HCT116 (cell line): ENCODE measurements at regions not wholly inside any gene's neighbourhood (a gene's known extent, or its start where the extent isn't known, plus 50 kb on each side); places are given as distances from the start of the nearest gene placed in this dataset.

Source experiments
- ATAC-seq: fragments of 200-7000 bp; cut with Tn5 transposase; 2 replicates; pipeline ENCODE4 v1.9.1; 2020; ENCODE audit warnings: mild to moderate bottlenecking, moderate library complexity
- BruUV-seq: library from RNA; stranded (reverse); fragments of 400-500 nt; replicated peaks from 2 replicates; lab custom pipeline; 2021; lab: Mats Ljungman, UMichigan
- CTCF ChIA-PET: fragments of 300-600 bp; sonication (Branson Sonifier 250); formaldehyde crosslinking; loops from one replicate; lab custom pipeline; 2021; ENCODE audit warnings: antibody characterized with exemption; lab: Charles Lee
- POLR2A ChIA-PET: fragments of 300-600, 350-600 bp; sonication (Branson Sonifier 250); formaldehyde crosslinking; loops from one replicate; lab custom pipeline; 2021; ENCODE audit warnings: antibody characterized with exemption; lab: Charles Lee
- RAD21 ChIA-PET, 2 experiments: fragments of 300-600 bp; sonication (Branson Sonifier 250); formaldehyde crosslinking; loops; one replicate each; lab custom pipeline; 2023; ENCODE audit warnings: low total read pairs in 2 of 2; ENCODE audit not compliant: uncharacterized antibody in 2 of 2, unreplicated experiment in 2 of 2, low non-redundant PET in 1 of 2; lab: Charles Lee
- DNase-seq: peaks from one replicate; pipeline ENCODE4 v3.0.0-alpha.2; 2010; ENCODE audit warnings: low read depth, low spot score
- H2AFZ ChIP-seq: fragments of 200-600 bp; shearing (Covaris generic), sonication (generic); 2 replicates; pipeline ENCODE4 v1.6.1; 2017; ENCODE audit warnings: low read depth, mixed run types, mixed read lengths, antibody characterized with exemption, low read length; ENCODE audit not compliant: poor library complexity, severe bottlenecking
- H3K27ac ChIP-seq: 2 replicates; pipeline ENCODE4 v1.5.1; 2012; ENCODE audit warnings: low read depth, low read length
- H3K27me3 ChIP-seq: fragments of 200-600 bp; sonication (generic); 2 replicates; pipeline ENCODE4 v1.6.1; 2016; ENCODE audit warnings: mixed run types, low read length, mixed read lengths; ENCODE audit not compliant: insufficient read depth
- H3K36me3 ChIP-seq, 2 experiments: fragments of 200-500 bp in 1 of 2; fragments of 200-600 bp in 1 of 2; sonication (Bioruptor generic) in 1 of 2; sonication (generic) in 1 of 2; 2 replicates each; pipeline versions ENCODE4 v1.5.1 to v1.6.1; 2014 to 2016; ENCODE audit warnings: low read length in 2 of 2, inconsistent platforms in 1 of 2, mixed read lengths in 1 of 2, mixed run types in 1 of 2; ENCODE audit not compliant: insufficient read depth in 2 of 2, control insufficient read depth in 1 of 2
- H3K4me1 ChIP-seq, 2 experiments: fragments of 200-600 bp in 1 of 2; sonication (generic) in 1 of 2; 2 replicates each; pipeline versions ENCODE4 v1.5.1 to v1.6.1; 2012 to 2017; ENCODE audit warnings: low read length in 2 of 2, inconsistent platforms in 1 of 2, mild to moderate bottlenecking in 1 of 2, mixed read lengths in 1 of 2, mixed run types in 1 of 2, moderate library complexity in 1 of 2; ENCODE audit not compliant: insufficient read depth in 2 of 2, control insufficient read depth in 1 of 2
- H3K4me2 ChIP-seq: fragments of 200-600 bp; sonication (generic); 2 replicates; pipeline ENCODE4 v1.6.1; 2017; ENCODE audit warnings: mixed run types, low read length, mixed read lengths
- H3K4me3 ChIP-seq, 2 experiments: fragments of 200-600 bp in 1 of 2; sonication (generic) in 1 of 2; replicated peaks in 1 of 2; 2 replicates each; pipeline ENCODE4 v1.5.1; 2011 to 2016; ENCODE audit warnings: low read length in 2 of 2, control low read depth in 1 of 2, low read depth in 1 of 2, mild to moderate bottlenecking in 1 of 2, mixed read lengths in 1 of 2, mixed run types in 1 of 2
- H3K79me2 ChIP-seq: fragments of 200-600 bp; sonication (generic); 2 replicates; pipeline ENCODE4 v1.6.1; 2017; ENCODE audit warnings: mild to moderate bottlenecking, mixed run types, low read length, moderate library complexity, mixed read lengths; ENCODE audit not compliant: insufficient read depth
- H3K9ac ChIP-seq: fragments of 200-600 bp; sonication (generic); 2 replicates; pipeline ENCODE4 v1.6.1; 2016; ENCODE audit warnings: low read length, mixed read lengths
- H3K9me2 ChIP-seq: fragments of 200-600 bp; sonication (generic), shearing (Covaris generic); 2 replicates; pipeline ENCODE4 v1.6.1; 2017; ENCODE audit warnings: mixed run types, mild to moderate bottlenecking, moderate library complexity; ENCODE audit not compliant: insufficient read depth
- H3K9me3 ChIP-seq, 2 experiments: fragments of 200-500 bp in 1 of 2; fragments of 200-600 bp in 1 of 2; sonication (Bioruptor generic) in 1 of 2; sonication (generic) in 1 of 2; 2 replicates each; pipeline ENCODE4 v1.6.1; 2014 to 2017; ENCODE audit warnings: low read length in 2 of 2, mixed read lengths in 2 of 2, inconsistent platforms in 1 of 2, low read depth in 1 of 2, mild to moderate bottlenecking in 1 of 2, mixed run types in 1 of 2, moderate library complexity in 1 of 2; ENCODE audit not compliant: control insufficient read depth in 1 of 2, insufficient read depth in 1 of 2
- H4K20me1 ChIP-seq: fragments of 200-600 bp; sonication (generic), shearing (Covaris generic); 2 replicates; pipeline ENCODE4 v1.6.1; 2017; ENCODE audit warnings: mixed run types, mild to moderate bottlenecking, moderate library complexity; ENCODE audit not compliant: insufficient read depth
- CEBPB ChIP-seq: IDR thresholded peaks from 2 replicates; pipeline ENCODE4 v1.6.1; 2012; ENCODE audit warnings: low read depth
- EGR1 ChIP-seq: IDR thresholded peaks from 2 replicates; pipeline ENCODE4 v1.6.1; 2012; ENCODE audit warnings: low read depth
- ELF1 ChIP-seq: IDR thresholded peaks from 2 replicates; pipeline ENCODE4 v1.6.1; 2012; ENCODE audit warnings: low read depth, borderline replicate concordance
- EZH2 ChIP-seq: fragments of 200-600 bp; sonication (generic); IDR thresholded peaks from 2 replicates; pipeline ENCODE4 v1.6.1; 2017; ENCODE audit warnings: antibody characterized with exemption, mixed run types
- EZH2phosphoT487 ChIP-seq: fragments of 200-600 bp; IDR thresholded peaks from 2 replicates; pipeline ENCODE4 v1.6.1; 2018; ENCODE audit warnings: antibody characterized with exemption, borderline replicate concordance
- FOSL1 ChIP-seq: IDR thresholded peaks from 2 replicates; pipeline ENCODE4 v1.6.1; 2012; ENCODE audit warnings: low read depth
- JUND ChIP-seq: IDR thresholded peaks from 2 replicates; pipeline ENCODE4 v1.6.1; 2012
- POLR2A ChIP-seq: IDR thresholded peaks from 2 replicates; pipeline ENCODE4 v1.7.0; 2011; ENCODE audit warnings: borderline replicate concordance; ENCODE audit not compliant: insufficient read depth, insufficient read length; ENCODE audit errors: extremely low read depth
- POLR2AphosphoS5 ChIP-seq: IDR thresholded peaks from 2 replicates; pipeline ENCODE4 v1.6.1; 2011; ENCODE audit warnings: mild to moderate bottlenecking, low read depth, low read length, moderate library complexity
- RAD21 ChIP-seq: IDR thresholded peaks from 2 replicates; pipeline ENCODE4 v1.6.1; 2012; ENCODE audit warnings: low read depth, mild to moderate bottlenecking
- SP1 ChIP-seq: IDR thresholded peaks from 2 replicates; pipeline ENCODE4 v1.6.1; 2012; ENCODE audit warnings: low read depth
- TCF7L2 ChIP-seq: IDR thresholded peaks from 2 replicates; pipeline ENCODE4 v1.7.0; 2011; ENCODE audit warnings: borderline replicate concordance, inconsistent platforms; ENCODE audit not compliant: insufficient read depth, insufficient read length; ENCODE audit errors: extremely low read depth
- ZNF274 ChIP-seq: fragments of 200-500 bp; sonication (Bioruptor generic); IDR thresholded peaks from 2 replicates; pipeline ENCODE4 v1.6.1; 2014; ENCODE audit warnings: mild to moderate bottlenecking, low read depth, low read length, inconsistent platforms
- intact Hi-C: fragments of 100-400 bp; cut with micrococcal nuclease; formaldehyde crosslinking; loops from 2 replicates; pipeline ENCODE4 v1.10.0; 2022
- TF ChIP-seq, protein P1 (sequence below): IDR thresholded peaks from 2 replicates; pipeline ENCODE4 v1.6.1; 2011; ENCODE audit warnings: mild to moderate bottlenecking, low read length, moderate library complexity; ENCODE audit not compliant: insufficient replicate concordance; ENCODE audit errors: extremely low read depth
- TF ChIP-seq, protein P2 (sequence below): IDR thresholded peaks from 2 replicates; pipeline ENCODE4 v1.6.1; 2012
- TF ChIP-seq, protein P3 (sequence below), 3 experiments: fragments of 200-600 bp in 1 of 3; sonication (generic) in 1 of 3; IDR thresholded peaks in 2 of 3; conservative IDR thresholded peaks in 1 of 3; 2 replicates each; pipeline ENCODE4 v1.5.1; 2012 to 2017; ENCODE audit warnings: low read depth in 2 of 3, low read length in 2 of 3, antibody characterized with exemption in 1 of 3, borderline replicate concordance in 1 of 3, control low read depth in 1 of 3, mild to moderate bottlenecking in 1 of 3, mixed read lengths in 1 of 3, mixed run types in 1 of 3, moderate library complexity in 1 of 3; ENCODE audit not compliant: insufficient read depth in 1 of 3
- TF ChIP-seq, protein P4 (sequence below): IDR thresholded peaks from 2 replicates; pipeline ENCODE4 v1.6.1; 2012
- TF ChIP-seq, protein P5 (sequence below): IDR thresholded peaks from 2 replicates; pipeline ENCODE4 v1.6.1; 2012; ENCODE audit warnings: low read depth

DNA sequence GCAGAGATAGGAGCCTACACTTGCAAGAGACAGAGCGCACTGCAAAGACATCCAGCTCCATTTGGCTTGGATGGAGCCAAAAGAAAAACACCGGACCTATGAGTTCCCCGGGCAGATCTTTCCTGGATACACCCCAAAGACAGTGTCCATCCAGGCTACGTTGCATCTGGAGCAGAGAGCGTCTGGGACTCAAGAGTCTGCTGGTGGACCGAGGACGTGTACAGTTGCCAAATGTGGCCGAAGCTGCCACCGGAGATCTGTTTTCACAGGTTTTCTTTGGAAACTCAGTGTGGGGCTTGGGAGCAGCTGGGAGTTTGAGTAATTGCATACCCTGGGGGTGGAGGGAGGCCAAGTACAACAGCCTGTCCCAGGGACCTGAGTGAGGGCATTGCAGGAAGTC is 192.3 kb upstream of the OSR1 start (continued):
- TF ChIP-seq, protein P1, sequence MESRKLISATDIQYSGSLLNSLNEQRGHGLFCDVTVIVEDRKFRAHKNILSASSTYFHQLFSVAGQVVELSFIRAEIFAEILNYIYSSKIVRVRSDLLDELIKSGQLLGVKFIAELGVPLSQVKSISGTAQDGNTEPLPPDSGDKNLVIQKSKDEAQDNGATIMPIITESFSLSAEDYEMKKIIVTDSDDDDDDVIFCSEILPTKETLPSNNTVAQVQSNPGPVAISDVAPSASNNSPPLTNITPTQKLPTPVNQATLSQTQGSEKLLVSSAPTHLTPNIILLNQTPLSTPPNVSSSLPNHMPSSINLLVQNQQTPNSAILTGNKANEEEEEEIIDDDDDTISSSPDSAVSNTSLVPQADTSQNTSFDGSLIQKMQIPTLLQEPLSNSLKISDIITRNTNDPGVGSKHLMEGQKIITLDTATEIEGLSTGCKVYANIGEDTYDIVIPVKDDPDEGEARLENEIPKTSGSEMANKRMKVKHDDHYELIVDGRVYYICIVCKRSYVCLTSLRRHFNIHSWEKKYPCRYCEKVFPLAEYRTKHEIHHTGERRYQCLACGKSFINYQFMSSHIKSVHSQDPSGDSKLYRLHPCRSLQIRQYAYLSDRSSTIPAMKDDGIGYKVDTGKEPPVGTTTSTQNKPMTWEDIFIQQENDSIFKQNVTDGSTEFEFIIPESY = no peak
- no peak for TF ChIP-seq EGR1
- no peak for TF ChIP-seq ZNF274
- no peak for TF ChIP-seq CEBPB
- TF ChIP-seq POLR2AphosphoS5 = no peak
- TF ChIP-seq, protein P2, sequence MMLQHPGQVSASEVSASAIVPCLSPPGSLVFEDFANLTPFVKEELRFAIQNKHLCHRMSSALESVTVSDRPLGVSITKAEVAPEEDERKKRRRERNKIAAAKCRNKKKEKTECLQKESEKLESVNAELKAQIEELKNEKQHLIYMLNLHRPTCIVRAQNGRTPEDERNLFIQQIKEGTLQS = no peak

DNA sequence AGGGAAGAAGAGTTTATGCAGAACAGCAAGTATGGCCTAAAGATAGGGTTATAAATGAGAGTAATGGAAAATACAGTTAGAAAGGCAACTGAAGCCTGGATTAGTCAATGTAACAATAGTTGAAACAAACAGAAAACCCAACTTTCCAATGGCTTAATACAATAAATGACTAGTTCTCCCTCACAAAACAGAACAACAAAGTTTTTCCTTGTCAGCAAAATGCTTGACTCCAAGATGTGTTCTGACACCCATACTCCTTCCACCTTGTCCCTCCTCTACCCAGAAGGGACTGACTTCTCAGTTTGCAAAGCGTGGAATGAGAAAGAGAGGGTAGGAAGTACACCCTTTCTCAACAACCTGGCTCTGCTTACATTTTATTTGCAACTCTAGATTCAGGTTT is 191.4 kb upstream of the OSR1 start:
- CTCF ChIA-PET = no interaction called here
- Histone ChIP-seq H3K27ac (no peak overlapping the region), H2AFZ (no peak overlapping the region), H3K27me3 (no peaks in the 10 kb centered on the region), H3K9ac (no peak overlapping the region), H4K20me1 (no peaks in the 10 kb centered on the region), H3K4me3 (no peak overlapping the region), H3K79me2 (no peaks in the 10 kb centered on the region), H3K4me2 (no peak overlapping the region), H3K9me3 (no peaks in the 10 kb centered on the region), H3K9me2 (no peaks in the 10 kb centered on the region), H3K4me1 (no peaks in the 10 kb centered on the region), H3K36me3 (no peaks in the 10 kb centered on the region)
- BruUV-seq = no TSS peak
- POLR2A ChIA-PET = no interaction called here
- DNase-seq (no peak), ATAC-seq (no peak)
- RAD21 ChIA-PET = no interaction called here
- intact Hi-C loops = no loop called here
- TF ChIP-seq, protein P2 = no peak
- TF ChIP-seq ZNF274 (no peak), EZH2 (no peak), FOSL1 (no peak), TCF7L2 (no peak), EZH2phosphoT487 (no peak), POLR2A (no peak), SP1 (no peak), EGR1 (no peak), JUND (no peak), ELF1 (no peak), RAD21 (no peak)
- TF ChIP-seq, protein P3, sequence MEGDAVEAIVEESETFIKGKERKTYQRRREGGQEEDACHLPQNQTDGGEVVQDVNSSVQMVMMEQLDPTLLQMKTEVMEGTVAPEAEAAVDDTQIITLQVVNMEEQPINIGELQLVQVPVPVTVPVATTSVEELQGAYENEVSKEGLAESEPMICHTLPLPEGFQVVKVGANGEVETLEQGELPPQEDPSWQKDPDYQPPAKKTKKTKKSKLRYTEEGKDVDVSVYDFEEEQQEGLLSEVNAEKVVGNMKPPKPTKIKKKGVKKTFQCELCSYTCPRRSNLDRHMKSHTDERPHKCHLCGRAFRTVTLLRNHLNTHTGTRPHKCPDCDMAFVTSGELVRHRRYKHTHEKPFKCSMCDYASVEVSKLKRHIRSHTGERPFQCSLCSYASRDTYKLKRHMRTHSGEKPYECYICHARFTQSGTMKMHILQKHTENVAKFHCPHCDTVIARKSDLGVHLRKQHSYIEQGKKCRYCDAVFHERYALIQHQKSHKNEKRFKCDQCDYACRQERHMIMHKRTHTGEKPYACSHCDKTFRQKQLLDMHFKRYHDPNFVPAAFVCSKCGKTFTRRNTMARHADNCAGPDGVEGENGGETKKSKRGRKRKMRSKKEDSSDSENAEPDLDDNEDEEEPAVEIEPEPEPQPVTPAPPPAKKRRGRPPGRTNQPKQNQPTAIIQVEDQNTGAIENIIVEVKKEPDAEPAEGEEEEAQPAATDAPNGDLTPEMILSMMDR (IDR thresholded peaks at IDR 0.05 in 2 of 3, conservative IDR thresholded peaks at IDR 0.05 in 1 of 3; ENCODE audit: borderline replicate concordance in 1 of 3, insufficient read depth in 1 of 3, low read depth in 2 of 3, low read length in 2 of 3) = no peak
- TF ChIP-seq, protein P4, sequence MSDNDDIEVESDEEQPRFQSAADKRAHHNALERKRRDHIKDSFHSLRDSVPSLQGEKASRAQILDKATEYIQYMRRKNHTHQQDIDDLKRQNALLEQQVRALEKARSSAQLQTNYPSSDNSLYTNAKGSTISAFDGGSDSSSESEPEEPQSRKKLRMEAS = no peak
- TF ChIP-seq, protein P5, sequence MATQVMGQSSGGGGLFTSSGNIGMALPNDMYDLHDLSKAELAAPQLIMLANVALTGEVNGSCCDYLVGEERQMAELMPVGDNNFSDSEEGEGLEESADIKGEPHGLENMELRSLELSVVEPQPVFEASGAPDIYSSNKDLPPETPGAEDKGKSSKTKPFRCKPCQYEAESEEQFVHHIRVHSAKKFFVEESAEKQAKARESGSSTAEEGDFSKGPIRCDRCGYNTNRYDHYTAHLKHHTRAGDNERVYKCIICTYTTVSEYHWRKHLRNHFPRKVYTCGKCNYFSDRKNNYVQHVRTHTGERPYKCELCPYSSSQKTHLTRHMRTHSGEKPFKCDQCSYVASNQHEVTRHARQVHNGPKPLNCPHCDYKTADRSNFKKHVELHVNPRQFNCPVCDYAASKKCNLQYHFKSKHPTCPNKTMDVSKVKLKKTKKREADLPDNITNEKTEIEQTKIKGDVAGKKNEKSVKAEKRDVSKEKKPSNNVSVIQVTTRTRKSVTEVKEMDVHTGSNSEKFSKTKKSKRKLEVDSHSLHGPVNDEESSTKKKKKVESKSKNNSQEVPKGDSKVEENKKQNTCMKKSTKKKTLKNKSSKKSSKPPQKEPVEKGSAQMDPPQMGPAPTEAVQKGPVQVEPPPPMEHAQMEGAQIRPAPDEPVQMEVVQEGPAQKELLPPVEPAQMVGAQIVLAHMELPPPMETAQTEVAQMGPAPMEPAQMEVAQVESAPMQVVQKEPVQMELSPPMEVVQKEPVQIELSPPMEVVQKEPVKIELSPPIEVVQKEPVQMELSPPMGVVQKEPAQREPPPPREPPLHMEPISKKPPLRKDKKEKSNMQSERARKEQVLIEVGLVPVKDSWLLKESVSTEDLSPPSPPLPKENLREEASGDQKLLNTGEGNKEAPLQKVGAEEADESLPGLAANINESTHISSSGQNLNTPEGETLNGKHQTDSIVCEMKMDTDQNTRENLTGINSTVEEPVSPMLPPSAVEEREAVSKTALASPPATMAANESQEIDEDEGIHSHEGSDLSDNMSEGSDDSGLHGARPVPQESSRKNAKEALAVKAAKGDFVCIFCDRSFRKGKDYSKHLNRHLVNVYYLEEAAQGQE = no peak
